GM10266 (cell line): ENCODE measurements at regions not wholly inside any gene's neighbourhood (a gene's known extent, or its start where the extent isn't known, plus 50 kb on each side); places are given as distances from the start of the nearest gene placed in this dataset.

Experiments used
- DNase-seq: peaks from one replicate; pipeline ENCODE4 v3.0.0; 2012; ENCODE audit errors: extremely low spot score
- TF ChIP-seq, protein P1 (sequence below): IDR thresholded peaks from 2 replicates; pipeline ENCODE4 v1.5.1; 2012; ENCODE audit warnings: mild to moderate bottlenecking, low read depth; ENCODE audit not compliant: control insufficient read depth, insufficient read depth; ENCODE audit errors: missing control alignments

DNA sequence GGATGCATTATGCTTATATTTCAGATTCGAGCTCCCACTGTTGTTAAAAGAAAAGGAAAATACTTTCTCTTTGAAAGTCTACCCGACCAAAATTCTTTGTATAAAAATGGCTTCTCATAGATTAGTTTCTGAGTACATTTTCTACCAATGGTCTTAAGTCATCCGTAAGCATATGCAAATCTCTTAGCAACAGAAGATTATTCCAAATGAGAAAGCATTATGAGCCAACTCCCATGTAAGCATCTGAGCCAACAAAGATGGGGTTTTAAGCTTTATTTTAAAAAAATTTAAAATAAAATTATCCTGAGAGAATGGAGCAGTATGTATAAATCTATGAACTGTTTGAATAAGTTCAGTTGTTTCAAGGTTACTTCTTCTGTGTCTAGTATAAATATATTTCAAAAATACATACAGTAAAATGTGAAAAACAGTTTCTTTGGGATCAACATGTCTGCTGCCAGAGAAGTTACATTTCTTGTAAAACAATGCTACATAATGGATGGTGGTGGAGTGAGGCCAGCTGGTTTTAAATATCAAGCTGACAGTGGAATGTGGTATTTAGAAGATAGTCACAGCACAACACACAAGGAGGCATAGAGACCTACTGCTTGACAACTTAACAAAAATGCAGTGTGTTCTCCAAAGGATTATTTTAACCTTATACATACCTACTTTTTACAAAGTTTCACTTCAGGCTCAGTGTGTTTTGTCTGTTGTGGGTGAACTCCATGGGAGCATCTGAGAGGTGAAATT, 199.5 kb upstream of the DIPK2B start:
- TF ChIP-seq, protein P1, sequence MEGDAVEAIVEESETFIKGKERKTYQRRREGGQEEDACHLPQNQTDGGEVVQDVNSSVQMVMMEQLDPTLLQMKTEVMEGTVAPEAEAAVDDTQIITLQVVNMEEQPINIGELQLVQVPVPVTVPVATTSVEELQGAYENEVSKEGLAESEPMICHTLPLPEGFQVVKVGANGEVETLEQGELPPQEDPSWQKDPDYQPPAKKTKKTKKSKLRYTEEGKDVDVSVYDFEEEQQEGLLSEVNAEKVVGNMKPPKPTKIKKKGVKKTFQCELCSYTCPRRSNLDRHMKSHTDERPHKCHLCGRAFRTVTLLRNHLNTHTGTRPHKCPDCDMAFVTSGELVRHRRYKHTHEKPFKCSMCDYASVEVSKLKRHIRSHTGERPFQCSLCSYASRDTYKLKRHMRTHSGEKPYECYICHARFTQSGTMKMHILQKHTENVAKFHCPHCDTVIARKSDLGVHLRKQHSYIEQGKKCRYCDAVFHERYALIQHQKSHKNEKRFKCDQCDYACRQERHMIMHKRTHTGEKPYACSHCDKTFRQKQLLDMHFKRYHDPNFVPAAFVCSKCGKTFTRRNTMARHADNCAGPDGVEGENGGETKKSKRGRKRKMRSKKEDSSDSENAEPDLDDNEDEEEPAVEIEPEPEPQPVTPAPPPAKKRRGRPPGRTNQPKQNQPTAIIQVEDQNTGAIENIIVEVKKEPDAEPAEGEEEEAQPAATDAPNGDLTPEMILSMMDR, result no peak
- no peak for DNase-seq

DNA sequence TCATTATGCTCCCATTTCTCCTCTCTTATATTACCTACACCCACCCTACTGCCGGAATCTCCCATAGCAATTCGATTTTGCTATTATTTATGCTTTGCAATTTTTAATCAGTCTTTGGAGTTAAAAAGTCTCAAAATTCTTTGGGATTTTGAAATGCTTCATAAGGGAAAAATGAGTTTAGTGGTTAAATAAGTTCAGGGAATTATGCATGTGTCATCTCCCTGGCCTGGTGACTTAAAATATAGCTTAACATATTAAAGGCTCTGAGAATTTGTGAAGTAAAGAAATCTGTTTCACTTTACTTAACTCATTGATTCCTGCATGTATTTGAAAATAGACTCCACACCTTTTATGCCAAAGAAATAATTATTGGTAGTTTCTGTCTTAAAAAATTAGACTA, 185.1 kb upstream of the DIPK2B start:
- TF ChIP-seq, protein P1, result no peak
- DNase-seq, result no peak

- DNase-seq, result no peak
- TF ChIP-seq, protein P1, result no peak
Observed at GRCh38 chrX:45381841-45382240, 181.2 kb upstream of the DIPK2B start.

GRCh38 chrX:45381366-45381765, 180.7 kb upstream of the DIPK2B start:
- DNase-seq, result no peak
- TF ChIP-seq, protein P1, result no peak

- TF ChIP-seq, protein P1, result no peak
- DNase-seq, result no peak
Observed at GRCh38 chrX:45379236-45379635, 178.6 kb upstream of the DIPK2B start.

- DNase-seq, result no peak
- TF ChIP-seq, protein P1, result no peak
Observed at GRCh38 chrX:45372151-45372550, 171.5 kb upstream of the DIPK2B start.

DNA sequence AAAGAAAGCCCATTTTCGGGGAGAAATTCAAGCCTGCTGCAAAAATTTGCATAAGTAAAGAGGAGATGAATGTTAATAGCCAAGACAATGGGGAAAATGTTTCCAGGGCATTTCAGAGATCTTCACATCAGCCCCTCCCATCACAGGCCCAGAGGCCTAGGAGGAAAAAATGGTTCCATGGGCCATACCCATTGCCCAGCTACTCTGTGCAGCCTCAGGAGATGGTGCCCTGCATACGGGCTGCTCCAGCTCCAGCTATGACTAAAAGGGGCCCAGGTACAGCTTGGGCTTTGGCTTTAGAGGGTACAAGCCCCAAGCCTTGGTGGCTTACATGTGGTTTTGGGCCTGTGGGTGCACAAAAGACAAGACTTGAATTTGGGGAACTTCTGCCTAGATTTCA, 168.0 kb upstream of the DIPK2B start:
- no peak for DNase-seq
- TF ChIP-seq, protein P1, result no peak
